Gastrocnemius medialis (tissue), 4 donors: ENCODE measurements at regions not wholly inside any gene's neighbourhood (a gene's known extent, or its start where the extent isn't known, plus 50 kb on each side); places are given as distances from the start of the nearest gene placed in this dataset.

Experiments used
- CTCF ChIP-seq, 5 experiments: fragments of 450-650 bp in 3 of 5; fragments of 200-600 bp in 2 of 5; sonication (generic) in 2 of 5; IDR thresholded peaks in 4 of 5; conservative IDR thresholded peaks in 1 of 5; 1 replicate in 4 of 5; 2 replicates in 1 of 5; pipeline ENCODE4 v1.5.1; 2016 to 2019; ENCODE audit warnings: antibody characterized with exemption in 5 of 5, mild to moderate bottlenecking in 3 of 5, moderate library complexity in 3 of 5
- POLR2A ChIP-seq, 2 donors: fragments of 450-650 bp; IDR thresholded peaks; one replicate each; pipeline ENCODE4 v1.6.1; 2017; ENCODE audit warnings: antibody characterized with exemption in 2 of 2, mild to moderate bottlenecking in 2 of 2, moderate library complexity in 2 of 2

GRCh38 chr17:12320286-12320685 is 299.6 kb downstream of the MAP2K4 start:
- TF ChIP-seq CTCF (IDR thresholded peaks at IDR 0.05 in 4 of 5, conservative IDR thresholded peaks at IDR 0.05 in 1 of 5) (no peak), POLR2A (IDR thresholded peaks at IDR 0.05) (no peak)
